CD14-positive monocyte (primary cell): ENCODE measurements at regions not wholly inside any gene's neighbourhood (a gene's known extent, or its start where the extent isn't known, plus 50 kb on each side); places are given as distances from the start of the nearest gene placed in this dataset.

Experiments
- DNase-seq, 3 donors: peaks; one replicate each; pipeline ENCODE4 v3.0.0-alpha.2; 2011 to 2022
- H2AFZ ChIP-seq: 2 replicates; pipeline ENCODE4 v1.6.0; 2012; ENCODE audit warnings: mild to moderate bottlenecking, low read depth, low read length, inconsistent platforms; ENCODE audit not compliant: insufficient read depth, poor library complexity, severe bottlenecking
- H3K27ac ChIP-seq, 2 donors: 1 replicate in 1 of 2; 2 replicates in 1 of 2; pipeline ENCODE4 v1.5.1; 2012 to 2013; ENCODE audit warnings: low read length in 2 of 2, control low read depth in 1 of 2, inconsistent platforms in 1 of 2, low read depth in 1 of 2, mild to moderate bottlenecking in 1 of 2
- H3K27me3 ChIP-seq, 2 donors: one replicate each; pipeline versions ENCODE4 v1.6.0 to v1.6.1; 2011 to 2013; ENCODE audit warnings: low read length in 2 of 2; ENCODE audit not compliant: control insufficient read depth in 2 of 2, insufficient read depth in 2 of 2
- H3K36me3 ChIP-seq, 2 donors: replicated peaks in 1 of 2; 1 replicate in 1 of 2; 2 replicates in 1 of 2; pipeline versions ENCODE4 v1.5.1 to v1.6.1; 2012 to 2013; ENCODE audit warnings: low read length in 2 of 2, control low read depth in 1 of 2, inconsistent platforms in 1 of 2, mild to moderate bottlenecking in 1 of 2; ENCODE audit not compliant: insufficient read depth in 2 of 2, control insufficient read depth in 1 of 2
- H3K4me1 ChIP-seq, 2 donors: 1 replicate in 1 of 2; 2 replicates in 1 of 2; pipeline versions ENCODE4 v1.5.1 to v1.6.1; 2012 to 2013; ENCODE audit warnings: low read length in 2 of 2, control low read depth in 1 of 2, inconsistent platforms in 1 of 2, mild to moderate bottlenecking in 1 of 2, moderate library complexity in 1 of 2; ENCODE audit not compliant: insufficient read depth in 2 of 2, control insufficient read depth in 1 of 2
- H3K4me2 ChIP-seq: replicated peaks from 2 replicates; pipeline ENCODE3; 2012; ENCODE audit warnings: low read length, moderate library complexity, mild to moderate bottlenecking; ENCODE audit not compliant: poor library complexity, severe bottlenecking; ENCODE audit errors: extremely low read depth
- H3K4me3 ChIP-seq, 3 experiments: fragments of 200-600 bp in 1 of 3; sonication (generic) in 1 of 3; replicated peaks in 1 of 3; 1 replicate in 2 of 3; 2 replicates in 1 of 3; pipeline ENCODE4 v1.5.1; 2011 to 2013; ENCODE audit warnings: low read length in 3 of 3, mild to moderate bottlenecking in 3 of 3, control low read depth in 2 of 3, low read depth in 2 of 3, inconsistent platforms in 1 of 3, moderate library complexity in 1 of 3
- H3K79me2 ChIP-seq: 2 replicates; pipeline ENCODE4 v1.6.0; 2012; ENCODE audit warnings: mild to moderate bottlenecking, control low read depth, inconsistent platforms, low read length, moderate library complexity; ENCODE audit not compliant: insufficient read depth
- H3K9ac ChIP-seq: 2 replicates; pipeline ENCODE4 v1.6.0; 2017; ENCODE audit warnings: low read length, mild to moderate bottlenecking; ENCODE audit not compliant: insufficient read depth, poor library complexity, severe bottlenecking
- H3K9me3 ChIP-seq, 2 donors: replicated peaks in 1 of 2; 1 replicate in 1 of 2; 2 replicates in 1 of 2; pipeline versions ENCODE4 v1.5.1 to v1.6.1; 2012 to 2013; ENCODE audit warnings: low read length in 2 of 2, control low read depth in 1 of 2; ENCODE audit not compliant: control insufficient read depth in 1 of 2, insufficient read depth in 1 of 2
- H4K20me1 ChIP-seq: 2 replicates; pipeline ENCODE4 v1.6.0; 2012; ENCODE audit warnings: mild to moderate bottlenecking, low read length, control low read depth, moderate library complexity; ENCODE audit not compliant: insufficient read depth
- H3K27ac Mint-ChIP-seq, 7 donors: one replicate each; pipeline ENCODE4 v1.8.0; 2020; ENCODE audit warnings: mild to moderate bottlenecking in 7 of 7, mixed read lengths in 7 of 7, moderate library complexity in 6 of 7, inconsistent platforms in 2 of 7
- H3K27me3 Mint-ChIP-seq, 3 donors: one replicate each; pipeline ENCODE4 v1.8.0; 2021 to 2022; ENCODE audit warnings: low read depth in 3 of 3, mild to moderate bottlenecking in 3 of 3, mixed read lengths in 3 of 3, moderate library complexity in 3 of 3, inconsistent platforms in 1 of 3
- H3K36me3 Mint-ChIP-seq, 2 donors: one replicate each; pipeline ENCODE4 v1.8.0; 2020; ENCODE audit warnings: mixed read lengths in 2 of 2, inconsistent platforms in 1 of 2, mild to moderate bottlenecking in 1 of 2
- H3K4me1 Mint-ChIP-seq: one replicate; pipeline ENCODE4 v1.8.0; 2020; ENCODE audit warnings: mild to moderate bottlenecking, mixed read lengths
- H3K4me3 Mint-ChIP-seq, 2 donors: one replicate each; pipeline ENCODE4 v1.8.0; 2020; ENCODE audit warnings: mild to moderate bottlenecking in 2 of 2, mixed read lengths in 2 of 2, moderate library complexity in 1 of 2
- H3K9me3 Mint-ChIP-seq, 7 donors: one replicate each; pipeline ENCODE4 v1.8.0; 2020 to 2022; ENCODE audit warnings: mixed read lengths in 7 of 7, mild to moderate bottlenecking in 6 of 7, moderate library complexity in 6 of 7, inconsistent platforms in 2 of 7
- WGBS: methylation state at CpG from one replicate; pipeline ENCODE4 v1.1.5; 2013; ENCODE audit warnings: missing lambda C conversion rate; ENCODE audit not compliant: insufficient coverage; 5-methylcytosine and 5-hydroxymethylcytosine counted together
- intact Hi-C, 2 donors: fragments of 100-400 bp; cut with micrococcal nuclease; formaldehyde crosslinking; loops; one replicate each; pipeline versions ENCODE4 v1.15.0 to v1.15.1; 2023
- TF ChIP-seq, protein P1 (sequence below): fragments of 200-600 bp; IDR thresholded peaks from one replicate; pipeline ENCODE4 v1.8.0; 2022; ENCODE audit warnings: antibody characterized with exemption, mild to moderate bottlenecking

DNA sequence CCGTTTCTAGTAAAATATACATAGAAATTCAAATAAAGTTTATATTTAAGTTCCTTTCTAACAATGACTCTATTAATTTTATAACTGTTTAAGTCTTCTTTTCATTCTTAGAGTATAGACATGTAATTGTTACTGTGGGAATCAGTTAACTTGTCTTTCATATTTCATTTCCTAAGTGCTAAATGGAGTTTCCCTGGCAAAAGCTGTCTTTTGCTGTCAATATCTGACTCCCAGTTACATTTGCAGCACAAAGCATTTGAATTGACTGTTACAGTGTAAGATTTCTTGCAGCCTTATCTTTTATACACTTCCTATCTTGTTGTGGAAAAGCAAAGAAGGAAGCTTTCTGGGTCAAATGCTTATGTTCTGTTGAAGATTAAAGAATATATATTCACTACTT is 1026.3 kb downstream of the CDH9 start:
- no peaks in the 10 kb centered on the region for H3K27me3 ChIP-seq
- WGBS: no CpG with 5 or more reads among the region's 1 CpG
- H3K4me1 Mint-ChIP-seq: no peaks in the 10 kb centered on the region
- intact Hi-C loops: no loop called here
- H3K36me3 ChIP-seq: no peaks in the 10 kb centered on the region
- H3K9me3 ChIP-seq: no peaks in the 10 kb centered on the region
- H3K9me3 Mint-ChIP-seq: peaks cover 0 to 6% (median 0%) of the 10 kb centered on the region in 7 donors
- no peak overlapping the region for H2AFZ ChIP-seq
- no peak overlapping the region for H3K9ac ChIP-seq
- H4K20me1 ChIP-seq: no peaks in the 10 kb centered on the region
- no peak overlapping the region for H3K4me2 ChIP-seq
- H3K27ac Mint-ChIP-seq: no peak overlapping the region
- no peaks in the 10 kb centered on the region for H3K36me3 Mint-ChIP-seq
- TF ChIP-seq, protein P1, sequence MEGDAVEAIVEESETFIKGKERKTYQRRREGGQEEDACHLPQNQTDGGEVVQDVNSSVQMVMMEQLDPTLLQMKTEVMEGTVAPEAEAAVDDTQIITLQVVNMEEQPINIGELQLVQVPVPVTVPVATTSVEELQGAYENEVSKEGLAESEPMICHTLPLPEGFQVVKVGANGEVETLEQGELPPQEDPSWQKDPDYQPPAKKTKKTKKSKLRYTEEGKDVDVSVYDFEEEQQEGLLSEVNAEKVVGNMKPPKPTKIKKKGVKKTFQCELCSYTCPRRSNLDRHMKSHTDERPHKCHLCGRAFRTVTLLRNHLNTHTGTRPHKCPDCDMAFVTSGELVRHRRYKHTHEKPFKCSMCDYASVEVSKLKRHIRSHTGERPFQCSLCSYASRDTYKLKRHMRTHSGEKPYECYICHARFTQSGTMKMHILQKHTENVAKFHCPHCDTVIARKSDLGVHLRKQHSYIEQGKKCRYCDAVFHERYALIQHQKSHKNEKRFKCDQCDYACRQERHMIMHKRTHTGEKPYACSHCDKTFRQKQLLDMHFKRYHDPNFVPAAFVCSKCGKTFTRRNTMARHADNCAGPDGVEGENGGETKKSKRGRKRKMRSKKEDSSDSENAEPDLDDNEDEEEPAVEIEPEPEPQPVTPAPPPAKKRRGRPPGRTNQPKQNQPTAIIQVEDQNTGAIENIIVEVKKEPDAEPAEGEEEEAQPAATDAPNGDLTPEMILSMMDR: no peak
- no peaks in the 10 kb centered on the region for H3K4me1 ChIP-seq
- no peaks in the 10 kb centered on the region for H3K79me2 ChIP-seq
- no peak for DNase-seq
- H3K4me3 ChIP-seq: no peak overlapping the region
- H3K27me3 Mint-ChIP-seq: no peaks in the 10 kb centered on the region
- no peak overlapping the region for H3K27ac ChIP-seq
- H3K4me3 Mint-ChIP-seq: no peak overlapping the region

DNA sequence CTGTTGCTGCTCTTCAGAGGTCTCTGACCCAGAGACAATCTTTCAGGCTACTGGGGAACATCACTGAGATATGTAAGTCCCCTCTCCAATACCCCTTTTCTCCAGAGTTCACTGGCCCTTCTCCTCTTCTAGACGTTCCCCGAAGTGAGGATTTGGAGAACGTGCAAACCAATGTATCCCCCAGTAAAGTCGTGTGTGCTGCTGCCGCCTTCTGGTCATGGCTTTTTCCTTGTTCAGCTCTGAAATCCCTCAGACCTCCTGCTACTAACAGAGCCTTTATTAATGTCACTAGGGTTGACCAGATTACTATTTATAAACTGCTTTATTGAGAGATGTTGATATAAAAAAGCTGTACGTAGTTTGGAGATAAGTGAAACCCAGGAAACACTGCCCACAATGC is 1028.6 kb downstream of the CDH9 start:
- 44% methylated on average over 3 of the region's 6 CpGs for WGBS
- no peak overlapping the region for H3K4me3 Mint-ChIP-seq

More for the DNA sequence above, 1028.6 kb downstream of the CDH9 start:
- Histone ChIP-seq H3K9me3 (no peaks in the 10 kb centered on the region), H3K27ac (no peak overlapping the region), H3K9ac (no peak overlapping the region), H3K4me1 (no peaks in the 10 kb centered on the region), H3K27me3 (no peaks in the 10 kb centered on the region), H3K79me2 (no peaks in the 10 kb centered on the region), H3K36me3 (no peaks in the 10 kb centered on the region), H3K4me3 (no peak overlapping the region), H4K20me1 (no peaks in the 10 kb centered on the region), H2AFZ (no peak overlapping the region), H3K4me2 (no peak overlapping the region)
- Mint-ChIP-seq H3K9me3 (peaks cover 0 to 3% (median 0%) of the 10 kb centered on the region in 7 donors), H3K36me3 (no peaks in the 10 kb centered on the region), H3K27ac (no peak overlapping the region), H3K4me1 (no peaks in the 10 kb centered on the region), H3K27me3 (no peaks in the 10 kb centered on the region)
- no peak for DNase-seq
- TF ChIP-seq, protein P1: no peak
- intact Hi-C loops: no loop called here
